Activated CD8-positive, alpha-beta T cell treated with anti-CD3 and anti-CD28 coated beads, Interleukin-2, amount 10 ng/mL, durations not matched to agents 7 days and 5 days (primary cell): ENCODE measurements at regions not wholly inside any gene's neighbourhood (a gene's known extent, or its start where the extent isn't known, plus 50 kb on each side); places are given as distances from the start of the nearest gene placed in this dataset.
A peak's percentile ranks its signal among the peaks of the same experiment; 100 is the strongest.
"Not testable (repeated sequence)": the region's sequence is repeated elsewhere in the genome, so short reads cannot be mapped to it uniquely, and the experiment has no call there.

ENCODE experiments used
- ATAC-seq: fragments of 150-1000 bp; cut with Tn5 transposase; one replicate; pipeline ENCODE4 v1.10.0; 2021; ENCODE audit warnings: moderate library complexity
- CTCF ChIA-PET: fragments of 350-600 bp; sonication (Branson Sonifier 250); formaldehyde crosslinking; loops from one replicate; lab custom pipeline; 2021; ENCODE audit warnings: antibody characterized with exemption; lab: Charles Lee
- POLR2A ChIA-PET: fragments of 350-600 bp; sonication (Branson Sonifier 250); formaldehyde crosslinking; loops from one replicate; lab custom pipeline; 2021; ENCODE audit warnings: antibody characterized with exemption; lab: Charles Lee
- DNase-seq: peaks from one replicate; pipeline ENCODE4 v3.0.0-alpha.2; 2020
- H3K27ac Mint-ChIP-seq: one replicate; pipeline ENCODE4 v1.8.0; 2021; ENCODE audit warnings: mild to moderate bottlenecking, mixed read lengths
- H3K27me3 Mint-ChIP-seq: one replicate; pipeline ENCODE4 v1.8.0; 2021; ENCODE audit warnings: low read depth, mixed read lengths
- H3K36me3 Mint-ChIP-seq: one replicate; pipeline ENCODE4 v1.8.0; 2021; ENCODE audit warnings: low read depth, mixed read lengths
- H3K4me1 Mint-ChIP-seq: one replicate; pipeline ENCODE4 v1.8.0; 2021; ENCODE audit warnings: low read depth, mixed read lengths
- H3K4me3 Mint-ChIP-seq: one replicate; pipeline ENCODE4 v1.8.0; 2021; ENCODE audit warnings: mild to moderate bottlenecking, mixed read lengths
- H3K9me3 Mint-ChIP-seq: one replicate; pipeline ENCODE4 v1.8.0; 2022; ENCODE audit warnings: mixed read lengths; ENCODE audit not compliant: insufficient read depth

DNA sequence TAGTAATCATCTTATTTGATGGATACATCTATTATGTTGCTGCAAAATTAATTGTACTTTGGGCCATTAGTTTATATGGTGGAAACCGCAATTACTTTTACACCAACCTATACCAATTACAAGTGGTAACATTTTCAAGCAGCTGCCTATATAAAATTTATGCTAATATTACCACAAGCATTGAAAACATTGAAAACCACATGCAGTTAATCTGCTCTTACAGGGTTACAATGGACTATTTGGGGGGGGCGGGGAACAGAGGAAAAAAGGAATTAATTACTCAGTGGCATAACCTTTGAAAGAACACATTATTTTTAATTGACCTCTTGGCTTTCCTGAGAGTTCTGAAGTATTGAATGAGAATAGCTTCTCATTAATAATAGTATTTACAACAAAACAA, 1793.2 kb downstream of the NCAM2 start:
- no peaks in the 10 kb centered on the region for H3K9me3 Mint-ChIP-seq
- no peaks in the 10 kb centered on the region for H3K4me1 Mint-ChIP-seq
- DNase-seq (no peak), ATAC-seq (no peak)
- H3K27me3 Mint-ChIP-seq = no peaks in the 10 kb centered on the region
- CTCF ChIA-PET = no interaction called here
- no peaks in the 10 kb centered on the region for H3K36me3 Mint-ChIP-seq
- no peak overlapping the region for H3K27ac Mint-ChIP-seq
- POLR2A ChIA-PET = no interaction called here
- H3K4me3 Mint-ChIP-seq = no peak overlapping the region

DNA sequence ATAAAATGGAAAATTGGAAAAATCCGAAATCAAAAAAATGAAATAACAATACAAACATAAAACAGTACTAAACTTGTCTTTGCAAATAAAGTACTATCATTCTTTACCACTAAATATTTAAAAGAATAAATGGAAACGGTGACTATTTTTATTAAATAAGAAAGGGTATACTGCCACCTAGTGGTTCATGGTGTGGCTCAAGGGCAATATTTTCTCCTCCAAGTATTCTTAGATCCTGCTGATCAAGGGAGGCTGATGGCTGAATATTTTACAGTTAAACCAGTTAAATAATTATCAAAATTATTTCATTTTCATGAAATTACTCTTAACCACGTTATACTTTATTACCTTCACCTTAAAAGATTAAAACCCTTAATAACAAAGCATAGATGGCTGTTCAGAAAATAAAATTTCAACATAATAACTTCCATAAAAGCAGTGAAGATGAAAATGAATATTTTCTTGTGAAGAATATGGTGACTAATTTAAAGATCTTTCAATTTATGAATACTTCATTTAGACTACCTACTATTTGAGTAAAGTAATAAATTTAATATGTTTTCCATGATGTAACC, 1793.9 kb downstream of the NCAM2 start:
- Mint-ChIP-seq H3K9me3 (no peaks in the 10 kb centered on the region), H3K4me3 (no peak overlapping the region), H3K36me3 (no peaks in the 10 kb centered on the region), H3K27ac (no peak overlapping the region), H3K4me1 (no peaks in the 10 kb centered on the region), H3K27me3 (no peaks in the 10 kb centered on the region)
- ATAC-seq (no peak), DNase-seq (peak; percentile 32)
- POLR2A ChIA-PET = no interaction called here
- CTCF ChIA-PET = no interaction called here

GRCh38 chr21:22795091-22795490, 1796.9 kb downstream of the NCAM2 start:
- ATAC-seq (no peak), DNase-seq (no peak)
- POLR2A ChIA-PET = no interaction called here
- no peaks in the 10 kb centered on the region for H3K27me3 Mint-ChIP-seq
- no peak overlapping the region for H3K27ac Mint-ChIP-seq
- H3K9me3 Mint-ChIP-seq = no peaks in the 10 kb centered on the region
- CTCF ChIA-PET = no interaction called here
- H3K4me3 Mint-ChIP-seq = no peak overlapping the region
- no peaks in the 10 kb centered on the region for H3K36me3 Mint-ChIP-seq
- H3K4me1 Mint-ChIP-seq = no peaks in the 10 kb centered on the region

GRCh38 chr21:22795644-22796043, 1797.4 kb downstream of the NCAM2 start:
- DNase-seq (no peak), ATAC-seq (no peak)
- Mint-ChIP-seq H3K9me3 (no peaks in the 10 kb centered on the region), H3K36me3 (no peaks in the 10 kb centered on the region), H3K4me3 (no peak overlapping the region), H3K27me3 (no peaks in the 10 kb centered on the region), H3K4me1 (no peaks in the 10 kb centered on the region), H3K27ac (no peak overlapping the region)
- ChIA-PET CTCF (no interaction called here), POLR2A (no interaction called here)

- no peak overlapping the region for H3K27ac Mint-ChIP-seq
- POLR2A ChIA-PET = no interaction called here
These were observed 1797.9 kb downstream of the NCAM2 start for GRCh38 chr21:22796147-22796546.

GRCh38 chr21:22804151-22804550, 1805.9 kb downstream of the NCAM2 start:
- ChIA-PET POLR2A (interaction anchor here (0.6 kb wide), 1 partner anchor 396 kb away, joined by 3 read pairs; no protein-coding TSS in a partner anchor), CTCF (no interaction called here)
- no peaks in the 10 kb centered on the region for H3K27me3 Mint-ChIP-seq
- H3K4me1 Mint-ChIP-seq = no peaks in the 10 kb centered on the region
- DNase-seq (no peak), ATAC-seq (no peak)
- no peaks in the 10 kb centered on the region for H3K36me3 Mint-ChIP-seq
- H3K27ac Mint-ChIP-seq = no peak overlapping the region
- no peak overlapping the region for H3K4me3 Mint-ChIP-seq
- no peaks in the 10 kb centered on the region for H3K9me3 Mint-ChIP-seq

More at GRCh38 chr21:22796147-22796546, 1797.9 kb downstream of the NCAM2 start:
- H3K4me3 Mint-ChIP-seq = no peak overlapping the region
- no peak for ATAC-seq
- no peaks in the 10 kb centered on the region for H3K27me3 Mint-ChIP-seq
- no peaks in the 10 kb centered on the region for H3K4me1 Mint-ChIP-seq
- no peak for DNase-seq
- no peaks in the 10 kb centered on the region for H3K36me3 Mint-ChIP-seq
- H3K9me3 Mint-ChIP-seq = no peaks in the 10 kb centered on the region
- CTCF ChIA-PET = no interaction called here

GRCh38 chr21:22806278-22806677, 1808.1 kb downstream of the NCAM2 start:
- no peak overlapping the region for H3K27ac Mint-ChIP-seq
- H3K27me3 Mint-ChIP-seq = no peaks in the 10 kb centered on the region
- H3K4me1 Mint-ChIP-seq = no peaks in the 10 kb centered on the region
- no peak overlapping the region for H3K4me3 Mint-ChIP-seq
- ATAC-seq (no peak), DNase-seq (no peak)
- H3K36me3 Mint-ChIP-seq = no peaks in the 10 kb centered on the region
- POLR2A ChIA-PET = no interaction called here
- H3K9me3 Mint-ChIP-seq = no peaks in the 10 kb centered on the region
- CTCF ChIA-PET = no interaction called here

GRCh38 chr21:22813201-22813600, 1815.0 kb downstream of the NCAM2 start:
- Mint-ChIP-seq H3K36me3 (no peaks in the 10 kb centered on the region), H3K27ac (no peak overlapping the region), H3K4me1 (no peaks in the 10 kb centered on the region), H3K9me3 (no peaks in the 10 kb centered on the region), H3K27me3 (no peaks in the 10 kb centered on the region), H3K4me3 (no peak overlapping the region)
- ATAC-seq (no peak), DNase-seq (no peak)
- CTCF ChIA-PET = no interaction called here
- POLR2A ChIA-PET = no interaction called here

- H3K36me3 Mint-ChIP-seq, DNase-seq, CTCF ChIA-PET, H3K9me3 Mint-ChIP-seq, H3K4me3 Mint-ChIP-seq, H3K27ac Mint-ChIP-seq, ATAC-seq, H3K27me3 Mint-ChIP-seq, H3K4me1 Mint-ChIP-seq: not testable (repeated sequence)
- POLR2A ChIA-PET = interaction anchor here (0.6 kb wide), 1 partner anchor 1098 kb away, joined by 3 read pairs; no protein-coding TSS in a partner anchor
These were observed 1820.7 kb downstream of the NCAM2 start for GRCh38 chr21:22818681-22819485.

DNA sequence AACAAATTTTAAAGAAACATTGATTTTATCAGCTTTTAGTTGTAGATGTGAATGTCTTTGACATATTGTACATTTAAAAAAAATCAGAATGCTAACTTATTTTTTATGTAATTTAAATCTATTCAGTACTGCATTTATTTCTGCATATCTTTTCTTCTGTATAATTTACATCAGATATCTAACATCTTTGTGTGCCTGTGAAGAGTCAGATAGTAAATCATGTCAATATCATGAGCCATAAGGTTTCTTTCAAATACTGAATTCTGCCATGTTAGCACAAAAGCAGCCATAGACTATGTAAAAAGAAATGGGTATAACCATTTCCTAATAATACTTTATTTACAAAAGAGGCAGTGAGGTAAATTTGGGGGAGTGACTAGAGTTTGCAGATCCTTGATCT, 1829.2 kb downstream of the NCAM2 start:
- POLR2A ChIA-PET = no interaction called here
- no peak overlapping the region for H3K4me3 Mint-ChIP-seq
- H3K4me1 Mint-ChIP-seq = no peaks in the 10 kb centered on the region
- peaks cover 16% of the 10 kb centered on the region for H3K9me3 Mint-ChIP-seq
- no peak overlapping the region for H3K27ac Mint-ChIP-seq
- H3K36me3 Mint-ChIP-seq = no peaks in the 10 kb centered on the region
- H3K27me3 Mint-ChIP-seq = no peaks in the 10 kb centered on the region
- DNase-seq (no peak), ATAC-seq (no peak)
- CTCF ChIA-PET = no interaction called here

- DNase-seq (no peak), ATAC-seq (no peak)
- ChIA-PET POLR2A (no interaction called here), CTCF (no interaction called here)
- Mint-ChIP-seq H3K4me3 (no peak overlapping the region), H3K27me3 (no peaks in the 10 kb centered on the region), H3K27ac (no peak overlapping the region), H3K36me3 (no peaks in the 10 kb centered on the region), H3K4me1 (no peaks in the 10 kb centered on the region), H3K9me3 (no peaks in the 10 kb centered on the region)
These were observed 1844.7 kb downstream of the NCAM2 start for GRCh38 chr21:22842875-22843274.

DNA sequence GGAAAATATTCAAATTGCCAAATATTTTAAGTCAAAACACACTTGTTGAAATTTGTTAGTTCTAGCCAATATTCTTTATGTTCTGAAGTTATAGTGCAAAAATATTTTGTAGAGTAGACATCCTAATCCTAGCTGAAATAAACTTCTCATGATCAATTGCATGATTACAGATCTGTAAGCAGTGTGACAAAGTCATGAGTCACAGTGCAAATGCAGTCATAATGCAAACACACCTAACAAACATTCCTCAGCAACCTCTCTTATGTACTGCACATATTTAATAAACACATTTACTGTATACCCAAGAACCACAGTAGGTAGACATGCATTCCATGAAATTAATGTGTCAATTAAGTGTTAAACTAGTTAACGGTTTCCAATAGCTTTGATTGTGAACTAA, 1857.4 kb downstream of the NCAM2 start:
- Mint-ChIP-seq H3K4me3 (no peak overlapping the region), H3K4me1 (no peaks in the 10 kb centered on the region), H3K9me3 (no peaks in the 10 kb centered on the region), H3K27me3 (no peaks in the 10 kb centered on the region), H3K36me3 (no peaks in the 10 kb centered on the region), H3K27ac (no peak overlapping the region)
- ATAC-seq (no peak), DNase-seq (no peak)
- CTCF ChIA-PET = no interaction called here
- POLR2A ChIA-PET = no interaction called here
